Right kidney (tissue), 1 donor: ENCODE measurements at regions not wholly inside any gene's neighbourhood (a gene's known extent, or its start where the extent isn't known, plus 50 kb on each side); places are given as distances from the start of the nearest gene placed in this dataset.
"Not testable (repeated sequence)": the region's sequence is repeated elsewhere in the genome, so short reads cannot be mapped to it uniquely, and the experiment has no call there.

Source experiments
- DNase-seq: peaks from one replicate; pipeline ENCODE4 v3.0.0-alpha.2; 2016

DNA sequence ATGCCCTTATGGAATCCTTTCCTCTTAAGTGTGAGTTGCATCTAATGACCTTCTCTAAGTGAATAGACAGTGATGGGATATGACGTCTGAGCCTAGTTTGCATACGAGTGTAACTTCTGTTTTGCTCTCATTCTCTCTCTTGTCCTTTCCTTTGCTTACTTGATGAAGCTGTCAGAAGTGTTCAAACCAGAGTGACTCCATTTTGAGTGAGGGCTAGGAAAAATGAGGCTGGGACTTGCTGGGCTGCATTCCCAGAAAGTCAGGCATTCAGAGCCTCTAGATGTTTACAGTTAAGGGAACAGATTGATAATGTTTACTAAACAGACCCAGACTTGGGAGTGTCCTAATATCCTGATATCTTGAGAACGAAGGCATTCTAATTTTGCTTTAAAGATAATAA is 311.2 kb upstream of the SOX4 start:
- DNase-seq: not testable (repeated sequence)

DNA sequence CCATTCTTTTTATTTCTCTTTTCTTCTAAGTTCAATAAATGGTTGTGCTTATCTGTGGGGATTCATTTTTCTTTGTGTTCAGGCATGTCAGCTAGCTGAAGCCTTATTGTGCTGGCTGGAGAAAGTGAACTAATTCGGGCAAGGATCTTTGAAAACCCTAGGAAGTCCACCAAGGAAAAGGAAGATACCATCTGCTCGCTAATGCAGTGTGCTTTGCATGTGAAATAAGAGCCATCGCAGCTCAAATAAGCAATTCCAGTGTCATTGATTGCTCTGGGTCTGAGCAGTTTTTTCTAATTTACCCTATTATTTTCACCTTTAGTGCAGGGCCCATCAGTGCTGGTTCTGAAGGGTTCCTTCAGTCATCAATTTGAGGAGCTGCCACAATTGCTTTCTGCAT is 309.4 kb upstream of the SOX4 start:
- DNase-seq: no peak

- DNase-seq: no peak
These were observed 308.8 kb upstream of the SOX4 start for GRCh38 chr6:21284706-21285105.

- DNase-seq: no peak
These were observed 299.4 kb upstream of the SOX4 start for GRCh38 chr6:21294144-21294543.

DNA sequence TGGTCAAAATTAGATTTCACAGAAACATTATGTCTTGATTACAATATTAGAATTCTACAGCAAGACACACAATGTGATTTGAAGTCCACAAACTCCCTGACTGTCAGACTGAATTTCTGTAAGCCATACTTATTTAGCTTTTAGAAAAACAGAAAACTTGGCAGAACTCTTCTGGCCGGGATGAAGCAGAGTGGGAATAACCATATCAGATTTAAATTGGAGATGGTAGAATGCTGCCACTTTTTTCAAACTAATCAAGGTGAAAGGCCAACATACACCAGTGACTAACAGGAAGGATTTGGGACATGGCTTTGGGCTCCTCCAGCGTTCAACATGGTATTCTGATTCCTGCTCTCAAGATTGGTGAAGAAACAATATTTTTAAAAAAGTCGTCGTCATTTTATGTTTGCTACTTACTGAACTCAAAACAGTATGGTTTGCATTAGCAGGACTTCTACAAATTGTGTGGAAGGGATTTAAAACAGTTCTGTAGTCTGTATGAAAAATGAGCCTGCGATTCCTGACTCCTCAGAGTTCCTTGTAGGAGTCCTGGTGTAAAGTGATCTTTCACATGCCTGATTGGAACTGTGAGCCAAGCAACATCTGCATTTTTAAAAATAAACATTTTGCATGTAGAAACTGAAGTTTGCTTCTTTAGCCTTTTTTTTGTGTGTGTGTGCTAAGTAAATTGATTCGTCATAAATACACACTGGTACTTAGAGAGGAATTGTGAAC is 297.9 kb upstream of the SOX4 start:
- no peak for DNase-seq

- no peak for DNase-seq
These were observed 295.9 kb upstream of the SOX4 start for GRCh38 chr6:21297665-21298064.

GRCh38 chr6:21299216-21299615 is 294.3 kb upstream of the SOX4 start:
- DNase-seq: no peak

- no peak for DNase-seq
These were observed 293.1 kb upstream of the SOX4 start for GRCh38 chr6:21300439-21300838.

- no peak for DNase-seq
These were observed 287.6 kb upstream of the SOX4 start for GRCh38 chr6:21305893-21306332.

- no peak for DNase-seq
These were observed 287.0 kb upstream of the SOX4 start for GRCh38 chr6:21306546-21306945.

- DNase-seq: no peak
These were observed 283.7 kb upstream of the SOX4 start for GRCh38 chr6:21309807-21310221.

DNA sequence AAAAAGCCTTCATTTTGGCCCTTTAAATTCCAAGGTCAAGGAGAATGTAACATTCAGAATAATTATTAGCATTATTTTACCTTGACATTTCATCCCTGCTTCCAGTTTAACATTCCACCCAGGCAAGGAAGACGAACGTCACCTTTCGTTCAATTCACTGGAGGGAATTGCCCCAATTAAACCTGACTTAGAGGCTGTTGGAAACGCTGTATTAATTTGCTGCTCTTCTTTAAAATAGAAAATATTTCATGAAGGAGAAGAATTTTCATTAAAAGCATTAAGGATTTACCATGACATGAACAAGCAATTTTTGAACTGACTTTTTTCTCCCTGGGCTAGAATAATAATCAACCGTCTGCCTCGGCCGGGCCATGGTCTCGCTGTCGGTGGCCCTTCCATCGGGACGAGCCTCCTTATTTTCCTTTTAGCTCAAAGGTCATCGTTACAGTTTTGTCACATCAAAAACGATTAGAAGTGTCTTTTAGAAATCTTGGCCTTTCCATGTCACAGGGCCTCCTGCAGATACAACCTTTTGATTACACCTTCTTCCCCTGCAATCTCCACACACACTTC is 282.9 kb upstream of the SOX4 start:
- DNase-seq: no peak

DNA sequence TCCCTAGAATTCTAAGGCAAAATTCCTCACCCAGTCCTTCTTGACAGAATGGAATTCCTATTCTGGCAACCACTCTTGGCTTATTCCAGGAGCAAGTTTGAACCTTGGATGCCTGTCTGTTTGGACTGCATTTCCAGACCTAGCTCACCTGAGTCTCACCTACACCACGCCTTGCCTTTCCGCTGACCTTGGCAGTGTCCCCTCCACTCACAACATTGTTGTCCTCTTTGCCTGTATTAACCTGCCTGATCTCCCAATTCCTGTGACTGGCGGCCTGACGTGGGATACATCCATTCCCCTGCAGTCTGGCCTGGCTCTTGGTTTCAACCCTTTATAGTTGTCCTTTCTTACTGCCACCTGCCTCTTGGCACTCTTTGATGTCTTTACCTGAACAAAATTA is 281.4 kb upstream of the SOX4 start:
- no peak for DNase-seq

DNA sequence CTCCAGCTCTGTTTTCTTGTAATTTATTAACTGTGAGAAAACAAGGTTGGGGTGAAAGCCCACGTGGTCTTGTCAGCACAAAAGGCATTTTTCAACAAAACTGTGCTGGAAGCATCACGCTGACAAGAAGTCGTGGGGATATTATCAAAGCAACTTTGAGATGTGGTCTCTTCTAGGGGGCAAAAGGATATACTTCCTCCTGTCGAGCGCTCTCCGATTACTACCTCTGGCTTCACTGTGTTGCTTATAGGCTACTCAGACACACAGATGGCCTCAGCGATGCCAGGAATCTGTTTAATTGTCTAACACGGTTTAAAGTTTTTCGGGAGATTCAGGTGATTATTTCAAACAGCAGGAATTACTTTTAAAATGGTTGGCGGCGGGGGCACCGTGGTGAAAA is 275.9 kb upstream of the SOX4 start:
- no peak for DNase-seq

DNA sequence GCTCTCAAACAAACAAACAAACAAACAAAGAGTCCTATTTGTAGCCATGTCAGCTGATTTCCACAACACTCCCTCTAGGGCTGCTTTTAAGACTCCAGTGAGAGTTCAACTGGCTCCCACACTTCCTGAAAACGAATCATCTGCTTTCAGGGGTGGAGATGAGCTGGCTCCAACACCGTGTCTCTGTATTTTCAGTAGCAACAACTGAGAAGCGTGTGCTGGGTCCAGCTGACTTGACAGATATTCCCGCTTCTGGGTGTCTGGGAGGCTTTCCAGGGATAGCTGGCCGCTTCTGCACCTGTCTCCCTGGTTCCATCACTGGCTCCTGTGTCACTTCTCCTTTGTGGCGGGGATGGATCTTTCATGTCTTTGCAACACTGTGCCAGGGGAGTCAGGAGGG is 272.5 kb upstream of the SOX4 start:
- no peak for DNase-seq

GRCh38 chr6:21321531-21321930 is 272.0 kb upstream of the SOX4 start:
- DNase-seq: no peak

- peak; percentile 55 for DNase-seq
These were observed 270.0 kb upstream of the SOX4 start for GRCh38 chr6:21323577-21323976.

DNA sequence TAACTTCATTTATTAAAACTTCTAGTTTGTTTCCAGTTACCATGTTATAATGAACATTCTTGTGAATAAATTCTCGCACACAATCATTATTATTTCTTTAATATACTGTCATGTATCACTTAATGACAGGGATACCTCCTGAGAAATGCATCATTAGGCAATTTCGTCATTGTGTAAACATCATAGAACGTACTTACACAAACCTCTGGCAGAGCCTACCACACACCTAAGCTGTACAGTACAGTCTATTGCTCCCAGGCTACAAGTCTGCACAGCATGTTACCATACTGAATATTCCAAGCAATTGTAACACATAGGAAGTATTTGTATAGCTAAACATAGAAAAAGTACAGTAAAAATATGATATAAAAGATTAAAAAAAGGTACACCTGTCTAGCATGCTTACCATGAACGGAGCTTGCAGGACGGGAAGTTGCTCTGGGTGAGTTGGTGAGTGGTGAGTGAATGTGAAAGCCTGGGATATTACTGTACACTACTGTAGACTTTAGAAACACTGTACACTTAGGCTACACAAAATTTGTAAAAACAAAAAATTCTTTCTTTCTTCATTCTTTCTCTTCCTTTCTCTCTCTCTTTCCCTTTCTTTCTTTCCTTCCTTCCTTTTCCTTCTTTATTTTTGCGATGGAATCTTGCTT is 268.2 kb upstream of the SOX4 start:
- no peak for DNase-seq

DNA sequence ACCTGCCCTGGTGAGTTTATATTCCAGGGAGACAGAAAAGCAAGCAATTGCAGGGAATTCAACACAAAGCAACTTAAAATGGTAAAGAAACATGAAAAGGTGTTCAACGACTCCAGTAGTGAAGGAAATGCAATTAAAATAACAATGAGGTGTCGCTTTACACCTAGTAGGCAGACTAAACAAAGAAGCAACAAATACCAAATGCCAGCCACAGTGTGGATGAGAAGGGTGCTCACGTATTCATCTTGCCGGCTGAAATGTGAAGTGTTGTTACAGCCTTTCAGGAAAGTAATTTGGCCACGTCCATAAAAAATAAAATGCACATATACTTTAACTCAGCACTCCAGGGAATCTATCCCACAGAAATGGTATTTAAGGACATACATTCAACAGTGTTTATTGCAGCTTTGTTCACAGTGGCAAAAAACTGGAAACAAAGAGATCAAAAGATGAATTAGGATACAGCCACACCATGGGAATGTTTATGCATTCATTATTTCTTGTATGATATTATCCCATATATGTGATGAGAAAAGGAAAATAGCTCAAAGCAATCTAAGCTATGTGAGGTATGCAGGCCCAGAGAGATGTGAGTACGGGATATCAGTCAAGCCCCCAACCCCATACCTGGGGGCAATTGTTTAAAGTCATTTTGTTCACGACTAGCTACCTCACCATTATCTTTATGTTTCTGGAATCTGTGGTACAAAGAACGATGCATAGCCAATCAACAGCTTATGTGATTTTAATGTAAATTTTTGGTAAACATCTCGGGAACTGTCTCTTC is 266.0 kb upstream of the SOX4 start:
- no peak for DNase-seq

GRCh38 chr6:21331235-21331634 is 262.3 kb upstream of the SOX4 start:
- DNase-seq: no peak

DNA sequence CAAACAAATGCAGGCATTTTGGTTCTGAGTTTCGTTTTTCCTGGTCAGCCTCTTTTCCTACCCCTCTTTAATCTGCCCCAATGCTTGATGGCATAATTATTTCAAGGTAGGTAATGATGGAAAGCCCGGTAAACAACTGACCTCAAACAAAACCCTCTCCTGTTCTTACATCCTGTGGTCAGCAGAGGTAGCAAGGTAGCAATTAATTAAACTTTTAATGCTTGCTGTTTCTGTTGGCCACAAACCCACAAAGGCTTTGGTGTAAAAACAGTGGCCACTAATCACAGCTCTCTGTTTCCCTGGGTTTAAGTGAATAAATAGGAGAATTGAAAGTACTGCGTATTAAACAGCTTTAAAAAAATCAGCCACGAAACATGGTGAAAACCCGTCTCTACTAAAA is 261.5 kb upstream of the SOX4 start:
- no peak for DNase-seq

DNA sequence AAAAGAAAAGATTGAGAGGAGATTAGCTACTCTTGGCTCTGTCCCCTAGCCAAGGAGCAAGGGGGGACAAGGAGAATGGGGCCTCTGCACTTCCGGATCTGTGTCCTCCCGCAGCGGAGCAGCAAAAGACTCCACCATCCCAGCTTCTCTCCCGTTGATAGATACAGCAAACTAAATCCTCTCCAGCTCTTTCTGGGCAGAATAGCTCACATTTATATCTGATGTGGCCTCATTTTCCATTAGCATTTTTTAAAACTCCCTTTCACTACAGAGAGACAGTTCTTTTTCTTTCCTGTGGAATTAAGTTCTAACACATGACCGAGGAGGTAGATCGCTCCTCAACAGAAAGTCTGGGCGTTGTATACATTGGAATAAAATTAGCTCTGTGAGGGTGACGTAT is 260.9 kb upstream of the SOX4 start:
- no peak for DNase-seq

DNA sequence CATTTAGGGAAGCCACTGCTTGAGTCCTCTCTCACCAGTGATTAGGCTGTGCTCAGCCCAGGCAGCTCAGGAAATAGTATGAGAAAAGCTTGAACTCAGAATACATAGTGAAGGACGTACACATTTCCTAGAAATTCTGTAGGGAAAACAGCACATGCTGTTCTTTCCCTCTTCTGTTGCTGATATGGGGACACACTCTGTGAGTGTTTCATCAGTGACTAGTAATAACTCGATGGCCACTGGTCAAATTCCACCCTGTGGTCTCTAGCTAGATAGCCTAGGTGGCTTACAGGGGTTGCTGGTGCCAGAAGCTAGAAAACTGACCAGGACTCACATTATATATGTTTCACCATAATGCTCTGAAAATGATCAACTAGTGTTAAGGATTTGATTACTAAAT is 259.8 kb upstream of the SOX4 start:
- DNase-seq: no peak
